ENCODE measurements at regions not wholly inside any gene's neighbourhood (a gene's known extent, or its start where the extent isn't known, plus 50 kb on each side); places are given as distances from the start of the nearest gene placed in this dataset.

DNA sequence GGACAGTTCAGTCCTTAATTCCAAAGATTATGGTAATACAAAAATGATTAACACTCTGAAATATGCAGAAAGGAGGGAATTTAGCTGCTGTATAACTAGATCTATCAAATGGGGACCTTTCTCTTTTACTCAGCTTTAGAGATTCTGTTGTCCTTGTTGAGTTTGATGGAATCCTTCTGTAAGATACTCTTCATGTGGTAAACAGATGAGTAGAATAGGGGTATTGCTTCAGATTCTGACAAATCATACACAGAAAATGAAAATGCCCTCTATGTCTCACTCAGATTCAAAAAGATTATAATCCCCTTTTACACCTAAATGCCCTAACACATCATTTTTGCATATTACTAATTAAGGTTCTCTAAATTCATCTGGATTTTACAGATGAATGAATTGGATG, 50.7 kb downstream of the ARHGAP35 start:
- no peak for DNase-seq (ENCODE audit: low read depth)

DNA sequence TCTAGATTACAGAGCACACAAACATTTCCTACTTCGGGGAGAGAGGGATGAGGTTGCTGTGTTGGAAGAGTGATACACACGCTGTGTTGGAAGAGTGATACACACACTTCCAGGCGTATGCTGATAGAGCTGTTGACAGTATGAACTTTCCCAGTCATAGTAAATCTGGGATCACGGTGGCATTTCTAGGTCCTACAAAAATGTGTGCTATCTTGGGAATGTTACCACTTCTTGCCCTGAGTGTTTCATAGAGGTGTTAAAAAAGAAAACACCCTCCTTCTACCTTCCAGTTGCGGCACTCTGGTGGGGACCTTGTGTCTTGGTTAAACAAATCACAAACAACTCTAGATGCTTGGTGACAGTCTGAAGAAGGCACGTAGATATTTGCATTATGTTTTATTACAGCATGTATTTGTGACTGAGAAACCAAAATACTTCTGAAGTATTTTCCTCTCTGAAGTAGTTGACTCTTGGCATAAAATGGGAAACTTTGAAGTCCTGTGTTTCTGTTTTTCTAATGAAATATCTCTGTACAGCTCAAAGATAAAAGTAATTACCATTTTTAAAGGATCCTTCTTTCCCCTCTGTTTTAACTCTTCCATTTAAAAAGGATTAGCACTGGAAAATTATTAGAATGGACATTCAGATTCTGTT, 52.5 kb downstream of the ARHGAP35 start:
- no peak for DNase-seq (ENCODE audit: low read depth)

GRCh38 chr19:46913852-46914430, 53.1 kb downstream of the ARHGAP35 start:
- DNase-seq (ENCODE audit: low read depth): no peak

- DNase-seq (ENCODE audit: low read depth): no peak
Observed at GRCh38 chr19:46915386-46915785, 54.6 kb downstream of the ARHGAP35 start.

- no peak for DNase-seq (ENCODE audit: low read depth)
Observed at GRCh38 chr19:46917002-46917401, 56.2 kb downstream of the ARHGAP35 start.

- DNase-seq (ENCODE audit: low read depth): no peak
Observed at GRCh38 chr19:46919324-46919723, 58.5 kb downstream of the ARHGAP35 start.

DNA sequence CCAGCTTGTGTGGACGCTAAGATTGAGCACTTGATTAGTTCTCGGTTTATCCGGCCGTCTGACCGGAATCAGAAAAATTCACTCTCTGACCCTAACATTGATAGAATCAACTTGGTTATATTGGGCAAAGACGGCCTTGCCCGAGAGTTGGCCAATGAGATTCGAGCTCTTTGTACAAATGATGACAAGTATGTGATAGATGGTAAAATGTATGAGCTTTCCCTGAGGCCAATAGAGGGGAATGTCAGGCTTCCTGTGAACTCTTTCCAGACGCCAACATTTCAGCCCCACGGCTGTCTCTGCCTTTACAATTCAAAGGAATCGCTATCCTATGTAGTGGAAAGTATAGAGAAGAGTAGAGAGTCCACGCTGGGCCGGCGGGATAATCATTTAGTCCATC, 59.6 kb downstream of the ARHGAP35 start:
- DNase-seq (ENCODE audit: low read depth): no peak

- DNase-seq (ENCODE audit: low read depth): no peak
Observed at GRCh38 chr19:46921071-46921470, 60.3 kb downstream of the ARHGAP35 start.

DNA sequence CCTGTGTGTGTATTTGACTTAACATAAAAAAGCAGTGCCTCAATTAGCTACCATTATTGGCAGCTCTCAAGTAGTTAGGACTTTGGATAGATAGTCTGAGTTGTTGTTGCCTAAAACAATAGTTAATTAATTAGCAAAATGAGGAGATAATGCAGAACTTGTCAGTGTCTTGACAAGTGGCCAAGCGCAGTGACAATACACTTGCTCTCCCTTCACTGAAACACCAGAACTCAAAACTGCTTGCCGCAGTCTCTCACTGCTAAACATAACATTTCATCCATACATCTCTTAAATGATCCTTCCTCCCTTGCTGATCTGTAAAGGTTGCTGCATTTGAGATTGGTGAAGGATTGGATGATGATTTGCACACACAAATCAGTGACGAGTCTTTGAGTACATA, 61.7 kb downstream of the ARHGAP35 start:
- DNase-seq (ENCODE audit: low read depth): no peak

- no peak for DNase-seq (ENCODE audit: low read depth)
Observed at GRCh38 chr19:46924874-46925547, 64.2 kb downstream of the ARHGAP35 start.

GRCh38 chr19:46925548-46925950, 64.8 kb downstream of the ARHGAP35 start:
- no peak for DNase-seq (ENCODE audit: low read depth)

DNA sequence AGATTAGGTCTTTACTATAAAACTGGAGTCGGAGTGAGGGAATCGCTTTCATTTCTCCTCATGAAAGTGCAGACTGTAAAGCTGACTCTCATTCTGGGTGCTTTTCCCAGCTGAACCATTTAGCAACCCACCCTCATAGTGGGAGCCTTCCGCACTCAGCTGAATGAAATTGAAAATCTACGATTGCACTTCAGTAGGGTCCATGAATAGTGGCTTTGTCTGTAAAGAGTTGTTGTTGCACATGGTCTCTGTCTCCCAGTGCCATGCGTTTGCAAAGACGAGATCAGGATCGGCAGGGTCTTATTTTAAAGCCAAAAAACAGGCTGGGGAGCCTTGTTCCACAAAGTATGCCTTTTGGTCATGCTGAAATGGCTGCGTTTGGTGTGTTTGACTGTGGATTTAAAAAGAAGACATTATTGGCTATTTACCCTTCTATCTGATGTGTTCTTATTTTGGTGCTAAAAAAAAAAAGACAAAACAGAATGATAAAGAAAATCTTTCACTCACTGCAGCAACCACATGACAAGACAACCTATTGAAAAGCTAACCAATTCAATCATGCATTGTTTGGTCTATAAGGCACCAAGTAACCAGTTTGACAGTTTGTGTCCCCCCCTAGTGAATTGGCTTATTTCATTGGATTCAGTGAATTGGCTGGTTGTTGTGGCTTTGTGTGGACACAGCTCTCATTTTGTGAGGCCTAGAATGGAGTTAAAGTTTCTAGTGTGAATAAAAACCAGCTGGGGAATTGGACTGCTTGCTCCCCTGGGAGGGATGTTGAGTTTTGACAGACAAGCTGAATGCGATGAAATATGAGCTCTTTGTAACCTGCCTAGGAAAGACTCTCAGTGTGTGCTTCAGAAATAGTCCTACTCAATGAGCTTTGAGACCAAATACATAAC, 65.6 kb downstream of the ARHGAP35 start:
- no peak for DNase-seq (ENCODE audit: low read depth)

GRCh38 chr19:46927106-46927505, 66.3 kb downstream of the ARHGAP35 start:
- no peak for DNase-seq (ENCODE audit: low read depth)

DNA sequence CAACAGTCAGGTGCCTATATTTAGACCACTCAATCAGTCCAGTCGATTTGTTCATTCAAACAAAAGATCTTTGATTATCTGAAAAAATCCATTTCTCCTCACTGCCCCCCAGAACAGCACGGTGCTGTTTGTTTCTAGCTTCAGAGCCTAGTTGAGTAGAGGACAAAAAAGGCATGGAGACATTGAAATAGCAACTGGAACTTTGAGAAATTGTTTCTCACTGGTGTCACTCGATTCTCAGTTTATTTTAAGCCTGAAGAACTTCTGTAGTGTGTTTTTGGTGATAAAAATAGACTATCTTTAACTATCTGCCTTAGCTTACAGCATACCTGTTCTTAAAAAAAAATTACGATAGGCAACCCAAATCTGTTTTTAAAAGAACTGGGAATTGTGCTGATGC, 67.1 kb downstream of the ARHGAP35 start:
- DNase-seq (ENCODE audit: low read depth): no peak

GRCh38 chr19:46928951-46929350, 68.2 kb downstream of the ARHGAP35 start:
- no peak for DNase-seq (ENCODE audit: low read depth)

GRCh38 chr19:46931202-46931601, 70.4 kb downstream of the ARHGAP35 start:
- DNase-seq (ENCODE audit: low read depth): no peak

- DNase-seq (ENCODE audit: low read depth): no peak
Observed at GRCh38 chr19:46932346-46932745, 71.5 kb downstream of the ARHGAP35 start.

DNA sequence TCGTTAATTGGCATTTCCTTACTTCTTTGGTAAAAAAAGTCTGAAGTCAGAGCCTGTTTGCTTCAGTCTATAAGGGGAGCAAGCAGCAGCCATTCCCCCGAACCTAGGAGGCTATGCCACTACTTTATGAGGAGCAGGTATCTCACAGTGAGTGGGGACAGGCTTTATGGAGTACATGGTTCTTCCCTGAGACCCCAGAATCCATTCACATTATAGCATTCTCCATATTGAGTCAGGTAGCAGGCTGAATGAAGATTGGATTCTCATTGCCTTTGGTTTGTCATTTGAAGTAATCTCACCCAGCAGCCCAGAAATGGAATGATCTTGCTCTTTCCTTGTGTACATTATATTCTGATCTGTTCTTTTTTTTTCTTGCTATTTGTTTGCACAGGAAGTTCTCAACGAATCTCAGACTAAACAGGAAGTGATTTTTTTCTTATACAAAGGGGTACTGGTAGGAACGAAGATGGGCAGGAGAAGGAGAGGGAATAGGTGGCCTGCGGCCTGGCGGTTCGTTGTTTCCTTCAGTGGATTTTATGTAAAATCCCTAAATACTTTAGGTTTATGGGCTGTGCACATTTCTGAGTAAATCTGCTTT, 74.4 kb downstream of the ARHGAP35 start:
- DNase-seq (ENCODE audit: low read depth): no peak

- DNase-seq (ENCODE audit: low read depth): no peak
Observed at GRCh38 chr19:46943150-46943946, 76.3 kb upstream of the NPAS1 start.

DNA sequence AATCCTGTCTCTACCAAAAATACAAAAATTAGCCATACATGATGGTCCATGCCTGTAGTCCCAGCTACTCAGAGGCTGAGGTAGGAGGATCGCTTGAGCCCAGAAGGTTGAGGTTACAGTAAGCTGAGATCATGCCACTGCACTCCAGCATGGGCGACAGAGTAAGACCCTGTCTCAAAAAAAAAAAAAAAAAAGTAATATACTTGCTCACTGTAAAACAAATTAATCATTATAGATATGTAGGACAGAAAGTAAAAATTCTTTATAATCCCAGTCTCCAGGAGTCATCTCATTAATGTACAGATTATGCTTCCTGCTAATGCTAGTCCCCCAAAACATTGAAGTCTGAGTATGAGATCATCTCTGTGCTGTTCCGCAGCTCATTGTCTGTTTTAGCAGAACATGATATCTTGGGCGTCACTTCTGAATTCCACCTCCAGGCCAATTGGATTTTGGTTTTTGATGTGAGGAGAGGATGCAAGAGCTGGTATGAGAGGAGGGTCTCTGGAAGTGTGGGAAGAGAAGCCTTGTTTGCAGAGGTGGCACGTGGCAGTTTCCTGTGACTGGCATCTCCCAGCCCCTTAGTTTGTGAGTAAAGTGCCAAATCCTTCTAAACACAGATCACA, 75.4 kb upstream of the NPAS1 start:
- no peak for DNase-seq (ENCODE audit: low read depth)
